ENCODE measurements at regions not wholly inside any gene's neighbourhood (a gene's known extent, or its start where the extent isn't known, plus 50 kb on each side); places are given as distances from the start of the nearest gene placed in this dataset.
"Not testable (repeated sequence)": the region's sequence is repeated elsewhere in the genome, so short reads cannot be mapped to it uniquely, and the experiment has no call there.

DNA sequence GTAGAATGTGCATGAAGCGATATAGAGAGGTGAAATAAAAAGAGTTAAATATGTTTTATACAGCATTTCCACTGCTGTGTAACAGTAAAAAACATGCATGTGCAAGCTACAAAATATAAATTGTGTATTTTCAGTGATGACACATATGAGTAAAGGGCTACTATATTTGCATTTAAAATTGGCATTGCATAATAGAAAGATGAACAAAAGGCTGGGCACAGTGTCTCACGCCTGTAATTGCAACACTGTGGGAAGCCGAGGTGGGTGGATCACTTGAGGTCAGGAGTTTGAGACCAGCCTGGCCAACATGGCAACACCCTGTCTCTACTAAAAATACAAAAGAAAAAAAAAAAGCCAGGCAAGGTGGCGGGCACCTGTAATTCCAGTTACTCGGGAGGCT is 79.8 kb upstream of the CCDC71L start:
- Histone ChIP-seq H3K4me3 (no peak overlapping the region), H3K4me1 (peaks cover 0 to 9% (median 0%) of the 10 kb centered on the region in 9 donors), H3K27me3 (peaks cover 0 to 5% (median 0%) of the 10 kb centered on the region in 7 donors), H3K36me3 (no peaks in the 10 kb centered on the region), H3K9me3 (no peaks in the 10 kb centered on the region), H3K27ac (no peak overlapping the region)
- DNase-seq (no peak), ATAC-seq (no peak)
- WGBS, 2 donors, result 92 to 93% methylated on average over 5 of the region's 5 CpGs
- intact Hi-C loops (cut with DNase I), result no loop called here
- TF ChIP-seq, protein P1, sequence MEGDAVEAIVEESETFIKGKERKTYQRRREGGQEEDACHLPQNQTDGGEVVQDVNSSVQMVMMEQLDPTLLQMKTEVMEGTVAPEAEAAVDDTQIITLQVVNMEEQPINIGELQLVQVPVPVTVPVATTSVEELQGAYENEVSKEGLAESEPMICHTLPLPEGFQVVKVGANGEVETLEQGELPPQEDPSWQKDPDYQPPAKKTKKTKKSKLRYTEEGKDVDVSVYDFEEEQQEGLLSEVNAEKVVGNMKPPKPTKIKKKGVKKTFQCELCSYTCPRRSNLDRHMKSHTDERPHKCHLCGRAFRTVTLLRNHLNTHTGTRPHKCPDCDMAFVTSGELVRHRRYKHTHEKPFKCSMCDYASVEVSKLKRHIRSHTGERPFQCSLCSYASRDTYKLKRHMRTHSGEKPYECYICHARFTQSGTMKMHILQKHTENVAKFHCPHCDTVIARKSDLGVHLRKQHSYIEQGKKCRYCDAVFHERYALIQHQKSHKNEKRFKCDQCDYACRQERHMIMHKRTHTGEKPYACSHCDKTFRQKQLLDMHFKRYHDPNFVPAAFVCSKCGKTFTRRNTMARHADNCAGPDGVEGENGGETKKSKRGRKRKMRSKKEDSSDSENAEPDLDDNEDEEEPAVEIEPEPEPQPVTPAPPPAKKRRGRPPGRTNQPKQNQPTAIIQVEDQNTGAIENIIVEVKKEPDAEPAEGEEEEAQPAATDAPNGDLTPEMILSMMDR (IDR thresholded peaks at IDR 0.05), result no peak

DNA sequence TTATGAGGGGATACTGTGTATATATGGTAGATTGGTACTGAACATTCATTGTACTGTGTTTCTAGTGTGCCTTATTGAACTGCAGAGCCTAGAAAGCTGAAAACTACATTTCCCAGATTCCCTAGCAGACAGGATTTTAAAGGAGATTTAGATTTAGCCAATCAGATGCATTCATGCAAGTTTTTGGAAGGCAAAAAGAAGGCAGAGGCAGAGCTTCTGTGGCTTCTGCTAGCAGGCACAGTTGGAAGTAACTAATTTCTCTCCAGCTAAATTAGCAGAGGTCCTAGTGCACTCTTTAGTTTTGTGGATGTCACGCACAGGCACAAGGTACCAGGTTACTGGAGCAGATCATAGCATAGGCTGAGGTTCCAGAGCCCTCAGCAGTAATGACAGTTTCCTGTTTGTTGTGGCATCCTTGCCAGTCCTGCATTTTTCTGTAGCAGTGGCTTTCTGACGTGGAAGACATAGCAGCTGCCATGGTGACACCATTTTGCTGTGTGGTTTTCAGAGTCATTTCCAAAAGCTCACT is 83.7 kb upstream of the CCDC71L start:
- no peak for ATAC-seq
- intact Hi-C loops (cut with DNase I), result no loop called here
- H3K4me1 ChIP-seq, result peaks cover 0 to 10% (median 0%) of the 10 kb centered on the region in 9 donors

DNA sequence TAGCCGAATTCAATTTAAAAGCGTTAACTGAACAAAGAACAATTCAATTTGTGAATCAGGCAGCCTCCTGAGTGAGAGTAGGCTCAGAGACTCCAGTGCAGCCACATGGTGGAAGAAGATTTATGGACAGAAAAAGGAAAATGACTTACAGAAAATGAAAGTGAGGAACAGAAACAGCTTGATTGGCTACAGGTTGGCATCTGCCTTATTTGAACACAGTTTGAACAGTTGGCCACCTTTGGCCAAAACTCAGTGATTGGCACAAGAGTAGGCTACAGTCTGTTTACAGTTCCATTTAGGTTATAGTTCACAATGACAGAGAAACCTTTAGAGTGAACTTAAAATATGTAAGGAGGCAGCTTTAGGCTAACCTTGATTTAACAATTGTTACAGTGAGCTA is 86.3 kb upstream of the CCDC71L start:
- intact Hi-C loops (cut with DNase I); H3K27ac ChIP-seq; ATAC-seq; H3K9me3 ChIP-seq; H3K4me3 ChIP-seq; H3K36me3 ChIP-seq; DNase-seq; H3K27me3 ChIP-seq: not testable (repeated sequence)
- 90 to 93% methylated on average over 2 of the region's 2 CpGs for WGBS, 2 donors
- H3K4me1 ChIP-seq, result peaks cover 0 to 10% (median 0%) of the 10 kb centered on the region in 9 donors

More for the DNA sequence above, 83.7 kb upstream of the CCDC71L start:
- Histone ChIP-seq H3K9me3 (no peaks in the 10 kb centered on the region), H3K27ac (no peak overlapping the region), H3K27me3 (peaks cover 0 to 5% (median 0%) of the 10 kb centered on the region in 7 donors), H3K4me3 (no peak overlapping the region), H3K36me3 (no peaks in the 10 kb centered on the region)
- no peak for DNase-seq
- 93 to 94% methylated on average over 2 of the region's 2 CpGs for WGBS, 2 donors
- TF ChIP-seq, protein P1 (IDR thresholded peaks at IDR 0.05), result no peak

DNA sequence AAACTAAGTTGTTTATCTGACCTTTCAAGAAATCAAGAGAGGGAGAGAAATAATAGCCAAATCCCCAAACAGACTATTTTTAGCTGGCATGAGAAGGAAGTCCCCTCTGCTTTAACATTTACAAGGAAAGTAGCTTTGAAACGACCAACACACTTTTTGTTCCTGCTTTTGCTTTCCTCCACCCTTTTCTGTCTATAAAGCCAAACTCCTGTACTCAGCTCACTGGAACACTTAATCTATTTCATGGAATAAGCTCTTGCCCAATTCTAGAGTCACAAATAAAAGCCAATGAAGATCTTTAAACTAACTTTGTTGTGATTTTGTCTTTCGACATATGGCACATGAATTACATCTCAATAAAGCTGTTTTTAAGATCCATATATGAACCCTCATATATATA is 86.8 kb upstream of the CCDC71L start:
- 58 to 61% methylated on average over 2 of the region's 2 CpGs for WGBS, 2 donors
- no peaks in the 10 kb centered on the region for H3K9me3 ChIP-seq
- ATAC-seq (no peak), DNase-seq (no peak)
- H3K27ac ChIP-seq, result peak overlapping the region in 1 of 10 donors; percentile 29
- intact Hi-C loops (cut with DNase I), result no loop called here
- no peaks in the 10 kb centered on the region for H3K27me3 ChIP-seq
- H3K36me3 ChIP-seq, result no peaks in the 10 kb centered on the region
- H3K4me1 ChIP-seq, result peaks cover 0 to 10% (median 0%) of the 10 kb centered on the region in 9 donors
- H3K4me3 ChIP-seq, result no peak overlapping the region
- TF ChIP-seq, protein P1 (IDR thresholded peaks at IDR 0.05), result no peak

DNA sequence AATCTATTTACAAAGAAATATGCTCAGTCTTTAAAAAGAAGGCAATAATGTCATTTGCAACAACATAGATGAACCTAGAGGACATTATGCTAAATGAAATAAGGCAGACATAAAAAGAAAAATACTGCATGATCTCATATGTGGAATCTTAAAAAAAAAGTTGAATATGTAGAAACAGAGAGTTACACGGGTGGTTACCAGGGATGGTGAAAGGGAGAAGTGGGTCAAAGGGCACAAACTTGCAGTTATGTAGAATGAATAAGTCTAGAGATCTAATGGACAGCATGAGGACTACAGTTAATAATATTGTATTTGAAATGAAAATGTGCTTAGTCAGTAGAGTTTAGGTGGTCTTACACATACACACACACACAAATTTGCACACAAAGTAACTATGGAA is 88.2 kb upstream of the CCDC71L start:
- DNase-seq (no peak), ATAC-seq (no peak)
- H3K27me3 ChIP-seq, result no peaks in the 10 kb centered on the region
- TF ChIP-seq, protein P1 (IDR thresholded peaks at IDR 0.05), result no peak
- no peak overlapping the region for H3K27ac ChIP-seq
- 52 to 63% methylated on average over 1 of the region's 1 CpG for WGBS, 2 donors
- no peak overlapping the region for H3K4me3 ChIP-seq
- intact Hi-C loops (cut with DNase I), result no loop called here
- H3K9me3 ChIP-seq, result peaks cover 0 to 2% (median 0%) of the 10 kb centered on the region in 11 donors
- H3K4me1 ChIP-seq, result peaks cover 0 to 10% (median 0%) of the 10 kb centered on the region in 9 donors
- no peaks in the 10 kb centered on the region for H3K36me3 ChIP-seq
